ENCODE measurements at regions not wholly inside any gene's neighbourhood (a gene's known extent, or its start where the extent isn't known, plus 50 kb on each side); places are given as distances from the start of the nearest gene placed in this dataset.

GRCh38 chr12:88409257-88409656 is 171.0 kb downstream of the KITLG start:
- Mint-ChIP-seq H3K27me3 (ENCODE audit: low read depth) (no peaks in the 10 kb centered on the region), H3K4me3 (ENCODE audit: unreplicated experiment) (no peak overlapping the region), H3K36me3 (ENCODE audit: low read depth) (no peaks in the 10 kb centered on the region), H3K27ac (ENCODE audit: unreplicated experiment) (no peak overlapping the region), H3K9me3 (ENCODE audit: low read depth) (no peaks in the 10 kb centered on the region), H3K4me1 (ENCODE audit: low read depth) (no peaks in the 10 kb centered on the region)
- no peak for TF ChIP-seq CTCF (IDR thresholded peaks at IDR 0.05)
- no peak for DNase-seq (ENCODE audit: low spot score)

- TF ChIP-seq CTCF (IDR thresholded peaks at IDR 0.05) = no peak
- no peak for DNase-seq (ENCODE audit: low spot score)
- Mint-ChIP-seq H3K27me3 (ENCODE audit: low read depth) (no peaks in the 10 kb centered on the region), H3K9me3 (ENCODE audit: low read depth) (no peaks in the 10 kb centered on the region), H3K36me3 (ENCODE audit: low read depth) (no peaks in the 10 kb centered on the region), H3K27ac (ENCODE audit: unreplicated experiment) (no peak overlapping the region), H3K4me1 (ENCODE audit: low read depth) (no peaks in the 10 kb centered on the region), H3K4me3 (ENCODE audit: unreplicated experiment) (no peak overlapping the region)
Measured at GRCh38 chr12:88411689-88412088, 168.6 kb downstream of the KITLG start.

- Mint-ChIP-seq H3K9me3 (ENCODE audit: low read depth) (no peaks in the 10 kb centered on the region), H3K36me3 (ENCODE audit: low read depth) (no peaks in the 10 kb centered on the region), H3K4me3 (ENCODE audit: unreplicated experiment) (no peak overlapping the region), H3K4me1 (ENCODE audit: low read depth) (no peaks in the 10 kb centered on the region), H3K27me3 (ENCODE audit: low read depth) (no peaks in the 10 kb centered on the region), H3K27ac (ENCODE audit: unreplicated experiment) (no peak overlapping the region)
- DNase-seq (ENCODE audit: low spot score) = no peak
- TF ChIP-seq CTCF (IDR thresholded peaks at IDR 0.05) = no peak
Measured at GRCh38 chr12:88413646-88414045, 166.6 kb downstream of the KITLG start.

- no peaks in the 10 kb centered on the region for H3K9me3 Mint-ChIP-seq (ENCODE audit: low read depth)
- no peak overlapping the region for H3K27ac Mint-ChIP-seq (ENCODE audit: unreplicated experiment)
- no peaks in the 10 kb centered on the region for H3K27me3 Mint-ChIP-seq (ENCODE audit: low read depth)
- TF ChIP-seq CTCF (IDR thresholded peaks at IDR 0.05) = no peak
- H3K36me3 Mint-ChIP-seq (ENCODE audit: low read depth) = no peaks in the 10 kb centered on the region
- H3K4me3 Mint-ChIP-seq (ENCODE audit: unreplicated experiment) = no peak overlapping the region
- H3K4me1 Mint-ChIP-seq (ENCODE audit: low read depth) = no peaks in the 10 kb centered on the region
- no peak for DNase-seq (ENCODE audit: low spot score)
Measured at GRCh38 chr12:88416155-88416554, 164.1 kb downstream of the KITLG start.

GRCh38 chr12:88416786-88417185 is 163.5 kb downstream of the KITLG start:
- H3K27ac Mint-ChIP-seq (ENCODE audit: unreplicated experiment) = no peak overlapping the region
- no peak overlapping the region for H3K4me3 Mint-ChIP-seq (ENCODE audit: unreplicated experiment)
- DNase-seq (ENCODE audit: low spot score) = no peak
- H3K36me3 Mint-ChIP-seq (ENCODE audit: low read depth) = no peaks in the 10 kb centered on the region
- no peaks in the 10 kb centered on the region for H3K27me3 Mint-ChIP-seq (ENCODE audit: low read depth)
- H3K4me1 Mint-ChIP-seq (ENCODE audit: low read depth) = no peaks in the 10 kb centered on the region
- TF ChIP-seq CTCF (IDR thresholded peaks at IDR 0.05) = no peak
- no peaks in the 10 kb centered on the region for H3K9me3 Mint-ChIP-seq (ENCODE audit: low read depth)
